Calu3 (cell line): ENCODE measurements at regions not wholly inside any gene's neighbourhood (a gene's known extent, or its start where the extent isn't known, plus 50 kb on each side); places are given as distances from the start of the nearest gene placed in this dataset.

ENCODE experiments used
- BruUV-seq: library from RNA; stranded (reverse); fragments of 400-500 nt; replicated peaks from 2 replicates; lab custom pipeline; 2021; lab: Mats Ljungman, UMichigan
- CTCF ChIA-PET: fragments of 300-600 bp; sonication (Branson Sonifier 250); formaldehyde crosslinking; loops from one replicate; lab custom pipeline; 2022; ENCODE audit warnings: antibody characterized with exemption; lab: Charles Lee
- DNase-seq: peaks from one replicate; pipeline ENCODE4 v3.0.0; 2022
- H3K27ac Mint-ChIP-seq: one replicate; pipeline ENCODE4 v1.8.0; 2022; ENCODE audit warnings: mixed read lengths; ENCODE audit not compliant: unreplicated experiment
- H3K27me3 Mint-ChIP-seq: one replicate; pipeline ENCODE4 v1.8.0; 2022; ENCODE audit warnings: mixed read lengths; ENCODE audit not compliant: unreplicated experiment
- H3K36me3 Mint-ChIP-seq: one replicate; pipeline ENCODE4 v1.8.0; 2022; ENCODE audit warnings: mild to moderate bottlenecking, moderate library complexity, mixed read lengths; ENCODE audit not compliant: insufficient read depth, unreplicated experiment
- H3K4me1 Mint-ChIP-seq: one replicate; pipeline ENCODE4 v1.8.0; 2022; ENCODE audit warnings: mild to moderate bottlenecking, low read depth, mixed read lengths; ENCODE audit not compliant: unreplicated experiment
- H3K4me3 Mint-ChIP-seq: one replicate; pipeline ENCODE4 v1.8.0; 2022; ENCODE audit warnings: mild to moderate bottlenecking, low read depth, moderate library complexity, mixed read lengths; ENCODE audit not compliant: unreplicated experiment
- H3K9me3 Mint-ChIP-seq: one replicate; pipeline ENCODE4 v1.8.0; 2022; ENCODE audit warnings: low read depth, mixed read lengths; ENCODE audit not compliant: unreplicated experiment
- intact Hi-C: fragments of 100-400 bp; cut with micrococcal nuclease; formaldehyde crosslinking; loops from one replicate; pipeline ENCODE4 v1.10.0; 2022; ENCODE audit not compliant: unreplicated experiment
- TF ChIP-seq, protein P1 (sequence below): fragments of 200-600 bp; IDR thresholded peaks from one replicate; pipeline ENCODE4 v1.8.0; 2022; ENCODE audit warnings: antibody characterized with exemption; ENCODE audit not compliant: unreplicated experiment

DNA sequence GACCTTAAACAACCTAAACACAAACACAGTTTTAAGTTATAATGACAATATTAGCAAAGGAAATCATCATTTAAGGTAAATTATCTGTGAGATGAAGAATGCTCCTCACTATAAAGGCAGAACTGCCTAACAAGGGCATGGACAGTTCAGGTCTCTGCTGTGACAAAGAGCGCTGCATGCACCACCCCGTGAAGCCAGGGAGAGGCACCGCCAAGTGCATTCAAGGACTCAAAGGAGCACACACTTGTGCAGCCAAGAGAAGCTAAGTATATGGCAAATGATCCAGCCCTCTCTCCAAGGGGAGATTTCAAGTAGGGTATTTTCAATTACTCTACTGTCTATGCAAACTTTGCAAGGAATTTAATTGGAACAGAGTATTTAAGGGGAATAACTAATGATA is 126.0 kb downstream of the RAP2A start:
- Mint-ChIP-seq H3K36me3 (no peaks in the 10 kb centered on the region), H3K9me3 (no peaks in the 10 kb centered on the region), H3K4me1 (no peaks in the 10 kb centered on the region), H3K4me3 (no peak overlapping the region), H3K27me3 (peaks cover 12% of the 10 kb centered on the region), H3K27ac (no peak overlapping the region)
- intact Hi-C loops, result no loop called here
- TF ChIP-seq, protein P1, sequence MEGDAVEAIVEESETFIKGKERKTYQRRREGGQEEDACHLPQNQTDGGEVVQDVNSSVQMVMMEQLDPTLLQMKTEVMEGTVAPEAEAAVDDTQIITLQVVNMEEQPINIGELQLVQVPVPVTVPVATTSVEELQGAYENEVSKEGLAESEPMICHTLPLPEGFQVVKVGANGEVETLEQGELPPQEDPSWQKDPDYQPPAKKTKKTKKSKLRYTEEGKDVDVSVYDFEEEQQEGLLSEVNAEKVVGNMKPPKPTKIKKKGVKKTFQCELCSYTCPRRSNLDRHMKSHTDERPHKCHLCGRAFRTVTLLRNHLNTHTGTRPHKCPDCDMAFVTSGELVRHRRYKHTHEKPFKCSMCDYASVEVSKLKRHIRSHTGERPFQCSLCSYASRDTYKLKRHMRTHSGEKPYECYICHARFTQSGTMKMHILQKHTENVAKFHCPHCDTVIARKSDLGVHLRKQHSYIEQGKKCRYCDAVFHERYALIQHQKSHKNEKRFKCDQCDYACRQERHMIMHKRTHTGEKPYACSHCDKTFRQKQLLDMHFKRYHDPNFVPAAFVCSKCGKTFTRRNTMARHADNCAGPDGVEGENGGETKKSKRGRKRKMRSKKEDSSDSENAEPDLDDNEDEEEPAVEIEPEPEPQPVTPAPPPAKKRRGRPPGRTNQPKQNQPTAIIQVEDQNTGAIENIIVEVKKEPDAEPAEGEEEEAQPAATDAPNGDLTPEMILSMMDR, result no peak
- CTCF ChIA-PET, result no interaction called here
- no peak for DNase-seq
- BruUV-seq, result no TSS peak

DNA sequence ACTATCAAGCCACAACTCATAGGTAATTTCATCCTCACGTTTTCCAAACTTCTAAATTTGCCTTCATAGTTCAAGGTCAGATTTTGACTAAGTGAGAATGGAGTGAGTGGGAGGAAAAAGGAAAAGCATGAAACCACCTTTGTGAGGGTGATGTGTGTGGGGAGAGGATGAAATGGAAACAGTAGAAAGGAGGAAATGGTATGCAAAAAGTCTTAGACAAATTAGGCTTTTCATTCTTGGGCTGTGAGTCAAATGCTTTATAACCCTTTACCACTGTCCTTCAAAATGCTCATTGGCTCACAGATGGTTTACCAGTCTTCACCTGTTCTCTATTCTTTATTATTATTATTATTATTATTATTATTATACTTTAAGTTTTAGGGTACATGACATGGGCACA is 127.2 kb downstream of the RAP2A start:
- DNase-seq, result no peak
- TF ChIP-seq, protein P1, result no peak
- CTCF ChIA-PET, result no interaction called here
- no peaks in the 10 kb centered on the region for H3K36me3 Mint-ChIP-seq
- no TSS peak for BruUV-seq
- intact Hi-C loops, result no loop called here
- H3K4me3 Mint-ChIP-seq, result no peak overlapping the region
- no peaks in the 10 kb centered on the region for H3K4me1 Mint-ChIP-seq
- no peak overlapping the region for H3K27ac Mint-ChIP-seq
- H3K27me3 Mint-ChIP-seq, result no peaks in the 10 kb centered on the region
- H3K9me3 Mint-ChIP-seq, result no peaks in the 10 kb centered on the region

DNA sequence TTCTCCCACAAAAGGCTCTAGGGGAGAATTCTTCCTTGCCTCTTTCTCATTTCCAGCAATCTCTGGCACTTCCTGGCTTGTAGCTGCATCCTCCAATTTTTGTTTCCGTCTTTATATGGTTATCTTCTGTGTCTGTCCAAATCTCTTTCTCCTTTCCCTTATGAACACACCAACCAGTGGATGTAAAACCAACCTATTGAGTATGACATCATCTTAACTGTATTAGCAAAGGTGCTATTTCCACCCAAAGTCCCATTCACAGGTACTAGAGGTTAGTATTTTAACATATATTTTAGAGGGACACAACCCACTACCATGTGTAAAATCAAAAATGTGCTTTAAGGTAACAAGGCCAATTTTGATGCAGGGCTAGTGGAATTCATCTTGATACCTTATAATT is 129.0 kb downstream of the RAP2A start:
- TF ChIP-seq, protein P1, result no peak
- Mint-ChIP-seq H3K27me3 (no peaks in the 10 kb centered on the region), H3K4me3 (no peak overlapping the region), H3K9me3 (no peaks in the 10 kb centered on the region), H3K36me3 (no peaks in the 10 kb centered on the region), H3K4me1 (peaks cover 3% of the 10 kb centered on the region), H3K27ac (no peak overlapping the region)
- no peak for DNase-seq
- CTCF ChIA-PET, result no interaction called here
- intact Hi-C loops, result no loop called here
- BruUV-seq, result no TSS peak

DNA sequence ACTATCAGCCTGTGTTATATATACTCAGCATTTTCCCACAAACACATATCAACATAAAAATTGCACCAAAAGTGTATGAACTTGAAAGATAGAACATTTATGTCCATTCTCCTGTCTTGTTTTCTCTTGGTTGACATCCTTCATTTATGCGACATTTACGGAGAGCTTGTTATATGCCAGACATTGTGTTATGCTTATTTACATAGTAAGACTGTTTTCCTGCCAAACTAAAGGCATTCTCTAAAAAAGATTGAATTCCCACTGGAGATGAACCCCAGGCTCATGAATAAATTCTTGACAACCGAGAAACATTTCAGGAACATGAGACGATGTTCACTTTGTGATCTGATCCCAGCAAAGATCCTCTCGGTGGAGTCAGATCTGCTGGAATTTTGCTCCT is 131.0 kb downstream of the RAP2A start:
- no peak for DNase-seq
- Mint-ChIP-seq H3K4me1 (peaks cover 11% of the 10 kb centered on the region), H3K36me3 (no peaks in the 10 kb centered on the region), H3K27me3 (no peaks in the 10 kb centered on the region), H3K9me3 (no peaks in the 10 kb centered on the region), H3K27ac (no peak overlapping the region), H3K4me3 (no peak overlapping the region)
- TF ChIP-seq, protein P1, result no peak
- BruUV-seq, result no TSS peak
- intact Hi-C loops, result no loop called here
- CTCF ChIA-PET, result no interaction called here

DNA sequence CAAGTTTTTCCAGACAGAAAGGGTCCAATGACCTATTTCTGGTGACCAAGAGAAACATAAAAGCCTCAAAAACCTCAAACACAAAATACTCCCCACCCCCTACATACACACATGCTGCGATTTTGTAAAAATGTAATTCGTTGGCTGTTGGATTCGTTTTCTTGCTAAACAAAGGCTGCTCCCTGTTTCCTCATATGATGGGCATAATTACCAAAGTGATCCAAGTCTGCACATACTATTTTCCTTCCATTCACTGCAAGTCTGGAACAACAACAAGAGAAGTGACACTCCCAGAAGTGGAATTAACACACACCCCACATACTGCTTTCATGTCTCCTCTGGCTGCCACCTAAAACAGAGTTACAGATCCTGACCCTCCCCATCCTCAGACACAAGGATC is 131.9 kb downstream of the RAP2A start:
- DNase-seq, result no peak
- Mint-ChIP-seq H3K27ac (no peak overlapping the region), H3K27me3 (no peaks in the 10 kb centered on the region), H3K4me3 (no peak overlapping the region), H3K4me1 (peaks cover 11% of the 10 kb centered on the region), H3K36me3 (no peaks in the 10 kb centered on the region), H3K9me3 (no peaks in the 10 kb centered on the region)
- no TSS peak for BruUV-seq
- intact Hi-C loops, result no loop called here
- TF ChIP-seq, protein P1, result no peak
- CTCF ChIA-PET, result no interaction called here
